Loucy (cell line): ENCODE measurements at regions not wholly inside any gene's neighbourhood (a gene's known extent, or its start where the extent isn't known, plus 50 kb on each side); places are given as distances from the start of the nearest gene placed in this dataset.

Source experiments
- CTCF ChIP-seq: fragments of 200-600 bp; sonication (generic); conservative IDR thresholded peaks from 2 replicates; pipeline ENCODE4 v1.5.1; 2014; ENCODE audit warnings: mild to moderate bottlenecking, antibody characterized with exemption, low read length
- EZH2phosphoT487 ChIP-seq: fragments of 200-600 bp; IDR thresholded peaks from 2 replicates; pipeline ENCODE4 v1.6.1; 2018; ENCODE audit warnings: antibody characterized with exemption, mild to moderate bottlenecking, moderate library complexity, borderline replicate concordance

GRCh38 chr11:103545551-103545950, 436.3 kb downstream of the DYNC2H1 start:
- TF ChIP-seq CTCF (no peak), EZH2phosphoT487 (no peak)
